ENCODE measurements at regions not wholly inside any gene's neighbourhood (a gene's known extent, or its start where the extent isn't known, plus 50 kb on each side); places are given as distances from the start of the nearest gene placed in this dataset.

DNA sequence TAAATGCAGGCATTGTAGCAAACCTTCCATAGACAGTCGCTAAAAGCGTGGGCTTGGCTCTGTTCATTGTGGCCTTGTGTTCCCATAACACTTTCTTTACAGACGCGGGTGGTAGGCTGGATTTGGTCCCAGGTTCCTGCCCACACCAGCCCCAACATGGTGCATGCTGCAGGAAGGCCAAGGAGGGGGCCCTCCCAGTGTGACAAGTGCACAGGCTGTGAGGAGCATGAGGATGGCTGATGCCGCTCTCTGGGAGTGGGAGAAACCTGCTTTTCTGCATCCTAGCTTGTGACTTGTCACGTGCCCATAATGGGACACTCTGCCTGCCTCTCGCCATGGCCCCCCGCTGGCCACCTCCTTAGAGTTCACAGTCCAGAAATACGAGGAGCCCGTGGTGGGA, 161.8 kb upstream of the B3GAT1 start:
- no peak overlapping the region for H2AFZ ChIP-seq (ENCODE audit: low read length)
- no peaks in the 10 kb centered on the region for H3K4me1 ChIP-seq (ENCODE audit: insufficient read depth, low read length)
- H3K4me2 ChIP-seq (ENCODE audit: low read depth, low read length): no peak overlapping the region
- 3% methylated on average over 4 of the region's 10 CpGs for WGBS (ENCODE audit: low lambda C conversion rate)
- H3K4me3 ChIP-seq (replicated peaks in 1 of 3; ENCODE audit: insufficient read depth in 1 of 3, low read depth in 2 of 3, low read length in 3 of 3): no peak overlapping the region
- in situ Hi-C loops (cut with HindIII; ENCODE audit: extremely low pct_ligation_motif_present, low pct_unique_long_range_greater_than_20kb): loop anchor here (10.0 kb wide), 1 partner anchor 209 kb away; no protein-coding TSS in a partner anchor
- CTCF ChIA-PET (ENCODE audit: low intra/inter-chr PET ratio, low total read pairs): no interaction called here
- intact Hi-C loops (cut with micrococcal nuclease; ENCODE audit: unreplicated experiment): no loop called here
- DNase-seq (ENCODE audit: low spot score) (no peak), FAIRE-seq (no peak), ATAC-seq (no peak)
- 0 out of 2 replicates have a peak, but pooled peaks cover 3% of the 10 kb centered on the region for H4K20me1 ChIP-seq (ENCODE audit: insufficient read depth, low read length)
- no peaks in the 10 kb centered on the region for H3K36me3 ChIP-seq (replicated peaks in 1 of 2; ENCODE audit: control insufficient read depth in 1 of 2, insufficient read depth in 2 of 2, low read length in 2 of 2)
- H3K27me3 ChIP-seq (ENCODE audit: control insufficient read depth in 1 of 2, insufficient read depth in 2 of 2, low read length in 2 of 2): peaks cover 5 to 32% of the 10 kb centered on the region in 2 experiments; a peak in 4 of 5 replicates
- H3K9me3 ChIP-seq (ENCODE audit: low read length): no peaks in the 10 kb centered on the region
- TF ChIP-seq, protein P1, sequence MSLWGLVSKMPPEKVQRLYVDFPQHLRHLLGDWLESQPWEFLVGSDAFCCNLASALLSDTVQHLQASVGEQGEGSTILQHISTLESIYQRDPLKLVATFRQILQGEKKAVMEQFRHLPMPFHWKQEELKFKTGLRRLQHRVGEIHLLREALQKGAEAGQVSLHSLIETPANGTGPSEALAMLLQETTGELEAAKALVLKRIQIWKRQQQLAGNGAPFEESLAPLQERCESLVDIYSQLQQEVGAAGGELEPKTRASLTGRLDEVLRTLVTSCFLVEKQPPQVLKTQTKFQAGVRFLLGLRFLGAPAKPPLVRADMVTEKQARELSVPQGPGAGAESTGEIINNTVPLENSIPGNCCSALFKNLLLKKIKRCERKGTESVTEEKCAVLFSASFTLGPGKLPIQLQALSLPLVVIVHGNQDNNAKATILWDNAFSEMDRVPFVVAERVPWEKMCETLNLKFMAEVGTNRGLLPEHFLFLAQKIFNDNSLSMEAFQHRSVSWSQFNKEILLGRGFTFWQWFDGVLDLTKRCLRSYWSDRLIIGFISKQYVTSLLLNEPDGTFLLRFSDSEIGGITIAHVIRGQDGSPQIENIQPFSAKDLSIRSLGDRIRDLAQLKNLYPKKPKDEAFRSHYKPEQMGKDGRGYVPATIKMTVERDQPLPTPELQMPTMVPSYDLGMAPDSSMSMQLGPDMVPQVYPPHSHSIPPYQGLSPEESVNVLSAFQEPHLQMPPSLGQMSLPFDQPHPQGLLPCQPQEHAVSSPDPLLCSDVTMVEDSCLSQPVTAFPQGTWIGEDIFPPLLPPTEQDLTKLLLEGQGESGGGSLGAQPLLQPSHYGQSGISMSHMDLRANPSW (CRISPR knock-in tag; IDR thresholded peaks at IDR 0.05; ENCODE audit: borderline replicate concordance): no peak
- TF ChIP-seq MTF1 (CRISPR knock-in tag; IDR thresholded peaks at IDR 0.05) (no peak), RFXANK (CRISPR knock-in tag; IDR thresholded peaks at IDR 0.05) (no peak), NFIC (IDR thresholded peaks at IDR 0.05; ENCODE audit: low read length) (no peak), NFRKB (IDR thresholded peaks at IDR 0.05) (no peak), ZNF616 (CRISPR knock-in tag; IDR thresholded peaks at IDR 0.05; ENCODE audit: low read depth) (no peak), BCL6 (CRISPR knock-in tag; IDR thresholded peaks at IDR 0.05) (no peak), ZNF644 (CRISPR knock-in tag; IDR thresholded peaks at IDR 0.05; ENCODE audit: low read depth) (no peak), KLF13 (CRISPR knock-in tag; IDR thresholded peaks at IDR 0.05) (no peak), PHF5A (CRISPR knock-in tag; IDR thresholded peaks at IDR 0.05; ENCODE audit: low read depth, unreplicated experiment) (no peak), POLR2A (IDR thresholded peaks at IDR 0.05; ENCODE audit: insufficient read depth in 1 of 2, low read depth in 2 of 2, low read length in 2 of 2) (no peak), PHF8 (CRISPR knock-in tag; IDR thresholded peaks at IDR 0.05) (no peak)
- no peak overlapping the region for H3K27ac ChIP-seq (ENCODE audit: extremely low read length, insufficient read depth, low read length)
- no TSS peak for BruUV-seq (replicated peaks)
- no peak overlapping the region for H3K9ac ChIP-seq (ENCODE audit: insufficient read depth, low read depth, low read length)
- no peaks in the 10 kb centered on the region for H3K79me2 ChIP-seq (ENCODE audit: insufficient read depth, low read length)
- POLR2A ChIA-PET: no interaction called here
